ENCODE measurements at regions not wholly inside any gene's neighbourhood (a gene's known extent, or its start where the extent isn't known, plus 50 kb on each side); places are given as distances from the start of the nearest gene placed in this dataset.
"Not testable (repeated sequence)": the region's sequence is repeated elsewhere in the genome, so short reads cannot be mapped to it uniquely, and the experiment has no call there.

DNA sequence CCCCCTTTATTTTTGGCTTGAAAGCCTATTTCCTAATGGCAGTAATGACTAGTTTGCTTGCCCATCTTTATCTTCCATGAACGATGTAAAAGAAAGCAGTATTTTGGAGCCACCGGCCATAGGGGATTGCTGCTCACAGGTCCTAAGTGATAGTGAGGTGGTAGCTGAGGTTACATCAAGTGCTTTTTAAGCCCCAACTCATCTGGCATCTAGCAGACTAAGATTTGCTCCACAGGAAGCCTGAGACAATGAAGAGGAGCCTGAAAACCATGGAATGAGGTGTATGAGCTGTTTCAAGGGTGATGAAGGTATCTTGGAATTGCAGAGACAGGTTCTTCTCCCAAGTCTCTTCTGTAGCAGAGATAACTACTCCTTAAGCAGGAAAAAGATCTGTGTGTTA is 496.3 kb downstream of the XPNPEP1 start:
- DNase-seq (ENCODE audit: insufficient read length, low spot score): no peak
- no peak for FAIRE-seq

DNA sequence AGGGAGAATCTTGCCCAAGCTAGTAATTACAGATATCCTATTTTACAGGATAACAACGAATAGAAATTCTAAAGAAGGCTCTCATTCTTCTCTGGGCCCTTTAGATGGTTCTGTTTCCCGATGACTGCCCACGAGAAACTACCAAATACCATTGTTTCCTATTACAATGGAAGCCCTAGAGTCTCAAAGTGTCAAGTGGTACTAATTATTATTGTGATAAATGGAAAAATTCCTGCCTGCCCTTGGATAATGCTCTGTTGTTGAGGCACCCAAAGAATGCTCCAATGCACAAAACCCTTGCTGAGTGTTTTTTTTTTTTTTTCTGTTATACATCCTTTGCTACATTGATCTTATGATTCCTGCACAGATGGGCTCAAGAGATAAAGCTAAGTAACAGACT is 504.5 kb downstream of the XPNPEP1 start:
- no peak for DNase-seq (ENCODE audit: insufficient read length, low spot score)
- FAIRE-seq: no peak

DNA sequence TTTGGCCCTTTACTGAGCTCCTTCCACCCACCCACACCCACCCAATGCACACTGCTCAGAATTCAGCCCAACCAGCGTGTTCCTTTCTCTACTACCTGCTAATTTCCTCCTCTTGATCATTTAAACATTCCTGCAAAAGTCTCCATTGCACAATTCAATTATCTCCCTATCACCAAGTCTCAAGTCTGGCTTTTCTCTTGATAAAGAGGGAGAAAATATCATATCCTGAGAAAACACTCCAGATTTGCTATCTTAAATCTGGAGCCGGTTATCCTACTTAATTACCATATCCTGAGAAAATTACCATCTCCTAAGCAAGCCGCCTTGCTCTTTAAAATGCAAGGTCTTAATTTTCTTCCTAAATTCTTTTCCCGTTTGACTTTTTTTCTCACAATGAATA is 505.5 kb downstream of the XPNPEP1 start:
- FAIRE-seq: no peak
- DNase-seq (ENCODE audit: insufficient read length, low spot score): no peak

DNA sequence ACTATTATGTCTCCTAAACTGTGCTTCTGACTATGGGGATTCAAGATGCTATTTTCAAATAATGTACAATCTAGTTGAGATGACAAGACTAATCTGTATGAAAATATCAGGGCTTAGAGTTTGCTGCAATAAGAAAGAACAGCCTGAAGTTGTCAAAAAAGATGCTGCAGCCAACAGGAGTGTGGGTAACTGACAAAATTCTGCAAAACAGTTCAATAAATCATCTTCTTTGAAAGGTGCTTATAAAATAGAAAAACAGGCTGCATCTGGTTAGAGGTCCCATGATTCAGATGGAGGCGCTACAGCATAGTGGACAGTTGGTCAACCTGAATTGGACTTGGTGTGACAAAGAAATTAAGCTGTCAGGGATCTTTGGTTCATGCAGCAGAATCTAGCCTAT is 511.0 kb downstream of the XPNPEP1 start:
- FAIRE-seq (no peak), DNase-seq (ENCODE audit: insufficient read length, low spot score) (no peak)

DNA sequence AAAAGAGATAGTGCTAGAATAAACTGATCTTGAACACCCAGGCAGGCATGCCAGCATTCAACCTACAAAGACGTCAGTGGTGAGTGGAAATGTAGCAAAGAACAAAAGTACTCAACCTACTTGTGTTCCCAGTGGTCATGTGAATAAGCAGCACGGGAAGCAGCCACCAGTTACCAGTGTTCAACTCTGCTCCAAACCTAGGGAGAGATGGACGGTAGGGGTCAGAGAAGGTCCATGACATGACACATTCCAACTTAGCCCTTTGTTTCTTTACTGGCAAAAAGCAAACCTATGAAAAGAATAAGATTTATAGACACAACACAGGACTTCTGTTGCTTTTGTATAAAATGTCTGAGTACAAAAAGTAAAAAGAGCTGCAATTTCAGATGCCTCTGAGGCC is 511.4 kb downstream of the XPNPEP1 start:
- FAIRE-seq (no peak), DNase-seq (ENCODE audit: insufficient read length, low spot score) (no peak)

DNA sequence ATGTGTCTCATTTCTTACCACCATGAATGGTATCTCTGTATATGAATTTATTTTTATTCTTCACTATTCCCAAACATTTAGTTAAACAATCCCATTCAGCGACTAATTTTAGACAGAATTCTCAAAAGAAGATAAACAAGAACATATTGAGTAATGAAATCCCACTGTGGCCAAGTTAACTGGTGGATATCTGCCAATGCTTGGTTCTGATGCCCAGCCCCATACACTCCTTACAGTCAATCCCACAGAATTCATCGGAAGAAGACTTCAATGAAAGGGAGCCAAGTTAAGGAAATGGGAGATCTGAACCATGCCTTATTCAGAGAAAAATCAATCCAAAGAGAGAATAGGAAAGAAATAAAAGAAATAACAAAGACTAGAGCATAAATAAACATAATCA is 518.0 kb downstream of the XPNPEP1 start:
- FAIRE-seq: no peak

DNA sequence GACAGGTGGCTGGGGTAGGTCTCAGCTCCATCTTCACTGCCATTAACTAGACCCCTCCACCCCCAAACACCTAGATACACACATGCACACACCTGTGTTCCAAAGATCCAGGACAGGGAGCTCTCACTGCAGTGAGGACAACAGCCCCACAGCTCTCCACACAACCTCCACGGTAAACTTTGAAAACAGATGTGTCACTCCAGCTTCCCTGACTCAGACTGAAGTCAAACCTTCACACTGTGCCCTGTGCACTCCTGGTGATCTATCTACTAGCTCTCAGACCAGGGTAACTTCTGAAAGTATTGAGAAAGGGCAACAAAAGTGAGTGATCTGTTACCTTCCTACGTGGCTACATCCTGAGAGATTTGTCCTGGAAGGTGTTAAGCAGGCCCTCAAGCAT is 519.8 kb downstream of the XPNPEP1 start:
- DNase-seq (ENCODE audit: insufficient read length, low spot score): no peak
- FAIRE-seq: no peak

More for the DNA sequence above, 518.0 kb downstream of the XPNPEP1 start:
- DNase-seq (ENCODE audit: insufficient read length, low spot score): no peak

DNA sequence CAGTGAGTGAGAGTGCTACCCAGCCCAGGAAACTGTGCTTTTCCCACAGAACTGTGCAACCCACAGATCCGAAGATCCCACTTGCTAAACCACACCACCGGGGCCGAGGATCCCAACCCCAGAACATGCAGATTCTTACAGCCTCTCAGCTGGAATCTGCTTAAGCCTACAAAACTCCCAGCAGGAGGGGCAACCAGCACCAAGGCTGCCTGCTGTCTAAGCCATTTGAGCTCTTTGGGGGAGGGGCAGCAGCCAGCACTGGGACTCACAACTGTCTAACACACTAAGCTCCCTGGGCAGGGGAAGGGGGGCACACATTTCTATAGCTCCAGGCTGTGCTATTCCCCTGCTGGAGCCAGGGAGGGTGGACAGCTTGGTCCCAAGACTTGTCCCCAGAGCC is 529.9 kb downstream of the XPNPEP1 start:
- FAIRE-seq (no peak), DNase-seq (ENCODE audit: insufficient read length, low spot score) (no peak)

DNA sequence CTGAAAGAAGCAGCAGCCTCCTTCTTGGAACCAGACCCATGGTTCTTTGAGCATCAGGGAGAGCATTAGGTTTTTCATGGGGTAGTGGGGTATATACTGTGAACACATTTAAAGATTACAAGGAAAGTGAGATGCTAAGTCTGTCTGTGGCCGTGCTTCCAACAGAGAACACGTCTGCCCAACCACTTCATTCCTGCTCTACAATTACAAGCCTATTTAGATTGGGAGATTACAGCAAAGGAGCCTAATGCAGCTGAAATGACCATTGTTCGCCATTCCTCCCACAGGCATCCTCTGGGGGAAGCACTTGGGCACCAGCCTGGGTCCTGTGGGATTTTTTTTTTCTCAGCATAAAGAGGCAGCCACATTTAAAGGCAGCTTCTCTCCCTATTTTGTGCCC is 536.4 kb downstream of the XPNPEP1 start:
- DNase-seq (ENCODE audit: insufficient read length, low spot score) (no peak), FAIRE-seq (no peak)

DNA sequence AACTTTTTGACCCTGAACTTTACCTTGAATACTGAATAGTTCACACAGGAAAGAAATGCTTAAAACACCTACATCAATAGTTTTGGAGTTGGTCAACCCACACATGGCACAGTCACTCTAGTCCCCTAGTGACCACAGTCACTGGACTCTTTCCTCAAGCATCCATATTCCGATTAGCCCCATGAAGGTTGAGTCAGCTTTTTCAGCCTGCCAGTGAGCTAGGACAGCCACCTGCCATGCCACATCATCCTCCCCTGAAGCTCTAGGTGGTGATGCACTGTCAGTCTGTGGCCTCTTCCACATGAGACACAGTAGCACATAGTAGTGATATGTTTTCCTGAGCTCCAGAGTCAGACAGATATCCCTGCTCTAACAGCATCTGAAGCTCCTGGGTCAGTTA is 537.2 kb downstream of the XPNPEP1 start:
- no peak for DNase-seq (ENCODE audit: insufficient read length, low spot score)
- FAIRE-seq: no peak

DNA sequence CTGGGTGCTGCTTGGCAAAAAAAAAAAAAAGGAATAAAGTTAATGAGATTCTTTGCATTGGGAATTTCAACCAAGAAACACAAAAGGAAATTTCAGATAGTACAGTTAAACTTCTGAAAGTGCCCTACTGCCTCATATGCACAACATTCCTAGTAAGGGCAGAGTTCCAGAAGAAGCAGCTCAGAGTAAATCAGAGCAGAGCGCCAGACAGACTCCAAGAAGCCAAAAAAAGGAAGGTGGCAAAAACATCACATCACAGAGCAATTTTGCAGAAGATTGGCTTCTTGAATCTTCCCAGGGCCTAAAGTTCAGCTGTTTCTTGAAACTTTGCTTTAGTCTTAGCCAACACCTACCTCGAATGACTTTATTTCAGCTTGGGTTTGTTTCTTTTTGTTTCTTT is 544.1 kb downstream of the XPNPEP1 start:
- DNase-seq (ENCODE audit: insufficient read length, low spot score) (no peak), FAIRE-seq (no peak)

DNA sequence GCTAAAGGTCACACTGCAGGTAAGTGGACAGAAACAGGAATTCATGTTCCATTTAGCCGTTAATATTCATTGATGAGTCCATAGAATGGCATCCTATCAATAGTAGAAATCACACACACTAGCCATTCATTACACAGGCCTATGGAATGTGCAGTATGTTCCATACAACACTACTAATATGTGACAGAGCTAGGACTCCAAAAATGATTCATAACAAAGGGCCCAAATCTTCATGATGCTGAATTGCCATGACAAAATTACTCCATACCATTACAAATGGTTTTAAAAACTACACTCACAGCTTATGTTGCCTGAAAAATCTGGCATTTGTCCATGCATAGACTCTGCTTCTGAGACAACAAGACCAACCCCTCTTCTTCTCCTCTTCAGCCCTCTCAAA is 549.1 kb downstream of the XPNPEP1 start:
- no peak for FAIRE-seq

DNA sequence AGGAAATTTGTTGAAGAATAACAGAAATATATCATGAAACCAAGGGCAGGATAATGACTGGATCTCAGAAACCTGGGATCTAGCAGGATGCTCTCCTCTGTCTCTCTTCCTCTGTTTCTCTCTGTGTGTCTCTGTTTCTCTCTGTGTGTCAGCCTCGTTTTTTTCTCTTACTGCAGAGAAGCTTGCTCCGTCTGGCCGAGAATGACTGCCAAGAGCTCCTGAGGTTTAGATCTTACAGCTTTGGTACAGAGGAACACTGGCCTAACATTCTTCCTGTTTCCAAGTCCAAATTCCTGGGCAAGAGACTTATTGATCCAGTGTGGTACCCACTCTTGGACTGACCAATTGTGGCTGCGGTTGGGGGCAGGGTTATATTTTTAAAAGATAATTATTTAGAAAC is 564.0 kb downstream of the XPNPEP1 start:
- no peak for FAIRE-seq
- DNase-seq (ENCODE audit: insufficient read length, low spot score): no peak

More for the DNA sequence above, 549.1 kb downstream of the XPNPEP1 start:
- DNase-seq (ENCODE audit: insufficient read length, low spot score): no peak

DNA sequence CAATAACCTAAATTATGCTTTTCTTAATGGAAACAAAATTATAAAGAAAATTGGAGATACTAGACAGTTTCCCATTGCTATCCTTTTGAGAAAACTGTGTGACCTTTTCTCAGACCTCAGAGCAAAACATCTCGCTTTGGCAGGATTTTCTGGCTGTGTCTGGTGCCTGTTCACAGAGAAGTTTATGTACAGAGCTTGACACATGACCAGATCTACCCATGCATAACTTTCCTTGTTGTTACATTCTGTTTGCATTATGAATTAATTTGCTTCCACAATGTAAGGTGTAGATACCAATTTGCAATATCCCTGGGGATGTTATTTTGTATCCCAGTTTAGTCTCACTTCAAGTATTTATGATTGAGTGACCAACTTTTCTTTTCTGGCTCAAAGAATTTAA is 565.0 kb downstream of the XPNPEP1 start:
- DNase-seq (ENCODE audit: insufficient read length, low spot score): no peak
- no peak for FAIRE-seq

DNA sequence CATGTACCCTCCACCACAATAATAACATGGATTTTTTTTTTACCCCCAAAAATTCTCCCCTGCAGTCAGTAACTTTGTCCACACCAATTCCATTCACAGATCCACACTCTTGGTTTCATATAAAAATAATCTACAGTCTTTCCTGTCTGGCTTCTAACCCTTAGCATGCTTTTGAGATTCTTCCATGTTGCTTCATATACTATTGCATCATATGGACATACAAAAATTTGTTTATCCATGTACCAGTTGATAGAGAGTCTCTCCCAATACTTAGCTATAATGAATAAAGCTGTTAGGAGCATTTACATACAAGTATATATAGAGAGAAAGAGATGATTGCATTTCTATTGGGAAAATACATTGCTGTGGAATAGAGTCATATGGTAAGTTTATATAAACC is 575.0 kb downstream of the XPNPEP1 start:
- no peak for DNase-seq (ENCODE audit: insufficient read length, low spot score)
- FAIRE-seq: no peak

DNA sequence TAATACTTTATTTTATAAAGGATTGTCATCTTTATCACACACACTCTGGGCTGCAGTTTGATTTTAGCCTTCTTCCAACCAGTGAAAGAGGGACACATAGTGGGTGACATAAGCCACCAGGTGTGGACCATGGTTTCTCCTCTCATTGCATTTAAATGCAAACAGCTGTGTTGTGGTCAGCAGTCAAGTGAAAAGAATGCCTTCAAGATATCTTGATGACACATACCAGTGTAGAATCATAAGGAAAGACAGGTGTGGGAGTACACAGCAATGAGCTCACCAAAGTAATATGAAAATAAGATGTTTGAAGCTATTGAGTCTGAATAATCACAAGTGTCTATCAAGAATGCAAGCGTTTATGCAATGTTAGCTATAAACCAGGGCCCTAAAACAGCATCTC is 580.0 kb downstream of the XPNPEP1 start:
- FAIRE-seq: no peak

DNA sequence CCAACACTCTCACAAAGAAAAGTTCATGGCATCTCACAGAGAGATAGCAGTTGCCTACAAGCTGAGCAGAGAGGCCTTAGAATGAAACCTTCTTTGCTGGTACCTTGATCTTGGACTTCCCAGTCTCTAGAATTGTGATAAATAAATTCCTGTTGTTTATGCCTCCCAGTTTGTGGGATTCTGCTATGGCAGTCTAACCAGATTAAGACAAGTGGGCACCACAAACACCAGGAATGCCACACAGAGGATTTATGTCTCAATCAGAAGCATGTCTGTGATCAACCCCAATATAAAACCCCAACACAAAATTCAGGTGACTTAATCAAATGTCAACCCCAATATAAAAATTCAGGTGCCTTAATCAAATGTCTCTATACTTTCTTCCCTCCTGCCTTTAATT is 581.3 kb downstream of the XPNPEP1 start:
- FAIRE-seq (no peak), DNase-seq (ENCODE audit: insufficient read length, low spot score) (no peak)

More for the DNA sequence above, 580.0 kb downstream of the XPNPEP1 start:
- DNase-seq (ENCODE audit: insufficient read length, low spot score): no peak

DNA sequence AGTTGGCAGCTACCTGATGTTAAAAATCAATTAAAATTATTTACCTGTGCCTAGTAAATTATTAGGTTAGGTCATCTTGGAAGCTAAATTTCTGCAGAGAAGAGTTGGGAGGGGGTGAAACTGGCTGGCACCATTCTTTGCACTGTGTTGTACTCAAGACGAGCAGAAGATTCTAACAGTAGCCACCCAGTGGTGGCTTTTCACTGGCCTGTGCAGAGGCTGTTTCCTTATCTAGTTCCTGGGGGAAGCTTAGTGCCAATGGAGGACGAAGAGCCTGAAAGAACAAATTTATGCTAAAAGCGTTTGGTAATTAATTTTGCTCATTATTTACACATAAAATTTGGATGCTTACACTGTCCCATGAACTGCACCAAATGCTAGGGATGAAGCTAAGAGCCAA is 595.3 kb downstream of the XPNPEP1 start:
- DNase-seq (ENCODE audit: insufficient read length, low spot score): no peak
- no peak for FAIRE-seq

DNA sequence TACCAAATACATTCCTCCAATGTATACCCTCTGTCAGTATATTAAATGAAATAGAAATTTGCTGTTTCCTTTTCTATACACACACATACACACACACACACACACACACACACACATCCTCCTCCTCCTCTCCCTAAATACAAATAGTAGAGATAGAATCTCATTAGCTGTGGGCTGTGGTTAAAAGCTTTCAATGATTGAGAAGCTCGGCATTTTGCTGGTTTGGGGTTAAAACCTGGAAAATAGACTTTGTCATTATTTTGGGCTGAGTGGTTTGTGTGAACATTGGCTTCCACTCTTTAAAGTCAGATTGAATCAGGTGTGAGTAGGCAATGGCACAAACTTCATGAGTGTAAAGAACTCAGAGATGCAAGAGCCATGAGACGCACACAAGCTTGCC is 596.0 kb downstream of the XPNPEP1 start:
- FAIRE-seq: no peak
- DNase-seq (ENCODE audit: insufficient read length, low spot score): no peak

DNA sequence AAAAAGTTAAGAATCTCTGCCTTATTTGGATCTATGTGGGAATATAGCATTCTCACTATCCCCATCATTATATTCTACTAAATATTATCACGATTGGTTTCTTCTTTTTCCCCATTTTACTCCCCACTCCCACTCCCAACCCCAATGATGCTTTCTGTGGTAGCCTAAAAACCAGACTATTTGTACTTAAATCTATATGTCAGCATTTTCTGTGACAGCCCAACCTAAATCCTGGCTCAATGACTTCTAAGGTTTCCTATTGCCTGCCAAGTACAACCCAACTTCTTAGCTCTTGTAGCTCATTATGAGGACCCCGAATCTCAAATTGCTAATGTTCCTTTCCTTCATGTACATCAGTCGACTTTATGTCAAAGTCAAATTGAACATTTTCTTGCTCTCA is 598.6 kb downstream of the XPNPEP1 start:
- no peak for FAIRE-seq
- DNase-seq (ENCODE audit: insufficient read length, low spot score): no peak

DNA sequence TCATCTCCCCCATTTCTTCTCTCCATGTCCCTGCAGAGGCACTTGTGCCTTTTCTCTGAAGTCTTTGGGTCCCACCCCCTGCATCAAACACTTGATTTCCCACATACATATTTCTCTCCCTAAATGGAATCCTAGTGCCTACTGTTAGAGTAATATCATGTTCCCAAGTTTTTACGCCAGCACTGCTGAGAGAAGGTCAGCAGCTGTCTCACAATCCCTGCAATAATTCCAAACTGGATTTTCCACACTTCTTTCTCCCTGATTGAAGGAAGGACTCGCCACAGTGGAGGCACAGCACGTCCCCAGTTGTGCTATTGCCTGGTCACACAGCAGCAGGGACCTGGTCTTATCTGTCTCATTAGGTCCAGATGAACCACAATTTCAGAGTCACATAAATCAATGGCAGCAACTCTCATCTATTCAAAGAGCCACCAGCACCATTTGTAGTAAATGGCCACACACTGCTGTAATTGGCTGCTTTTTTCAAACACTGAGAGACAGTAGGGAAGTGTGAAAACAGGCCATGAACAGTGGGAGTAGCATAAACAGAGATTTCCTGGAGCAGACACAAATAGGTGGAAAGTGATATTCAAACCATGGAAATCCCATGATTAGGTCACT is 605.5 kb downstream of the XPNPEP1 start:
- DNase-seq (ENCODE audit: insufficient read length, low spot score) (no peak), FAIRE-seq (no peak)

DNA sequence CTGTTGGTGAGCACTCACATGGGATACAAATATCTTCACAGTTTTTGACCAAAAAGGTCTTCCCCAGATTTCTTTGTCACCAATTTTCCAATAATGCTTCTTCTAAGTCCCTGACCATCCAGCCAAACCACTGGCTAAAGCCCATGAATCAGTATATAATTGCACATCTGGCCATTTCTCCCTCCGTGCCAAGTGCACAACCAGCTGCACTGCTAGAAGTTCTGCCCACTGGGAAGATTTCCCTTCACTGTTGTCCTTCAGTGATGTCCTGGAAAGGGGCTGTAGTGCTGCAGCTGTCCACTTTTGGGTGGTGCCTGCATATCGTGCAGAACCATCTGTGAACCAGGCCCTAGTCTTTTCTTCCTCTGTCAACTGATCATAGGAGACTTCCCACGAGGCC is 609.3 kb downstream of the XPNPEP1 start:
- FAIRE-seq; DNase-seq (ENCODE audit: insufficient read length, low spot score): not testable (repeated sequence)

DNA sequence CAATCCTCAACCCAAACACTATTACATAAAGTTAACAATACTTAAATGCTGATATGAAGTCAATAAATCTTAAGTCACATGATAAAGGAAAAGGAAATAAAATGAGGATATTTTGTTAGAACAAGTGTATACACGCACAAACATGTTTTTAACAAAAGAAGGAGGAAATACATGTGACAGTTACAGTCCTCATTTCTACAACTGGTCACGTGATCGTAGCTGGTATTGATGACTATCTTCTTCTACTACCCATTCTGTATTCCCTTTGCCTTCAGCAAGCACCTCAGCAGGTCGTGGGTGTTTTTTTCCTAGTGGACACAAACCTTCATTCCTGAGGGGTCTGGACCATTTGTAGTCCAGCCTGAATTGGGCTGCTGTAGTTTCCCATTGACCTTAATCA is 610.8 kb downstream of the XPNPEP1 start:
- FAIRE-seq; DNase-seq (ENCODE audit: insufficient read length, low spot score): not testable (repeated sequence)

Data from GM19239 (cell line).